HFFc6 (cell line): ENCODE measurements at regions not wholly inside any gene's neighbourhood (a gene's known extent, or its start where the extent isn't known, plus 50 kb on each side); places are given as distances from the start of the nearest gene placed in this dataset.

Experiments used
- DNase-seq: peaks from one replicate; pipeline ENCODE4 v3.0.0-alpha.2; 2018
- H3K27ac Mint-ChIP-seq: 2 replicates; pipeline ENCODE4 v1.8.0; 2020; ENCODE audit warnings: mild to moderate bottlenecking, mixed read lengths
- H3K27me3 Mint-ChIP-seq: 2 replicates; pipeline ENCODE4 v1.8.0; 2021; ENCODE audit warnings: mild to moderate bottlenecking, moderate library complexity, mixed read lengths; ENCODE audit not compliant: insufficient read depth
- H3K36me3 Mint-ChIP-seq: 2 replicates; pipeline ENCODE4 v1.8.0; 2021; ENCODE audit warnings: low read depth, mixed read lengths
- H3K4me1 Mint-ChIP-seq: 2 replicates; pipeline ENCODE4 v1.8.0; 2020; ENCODE audit warnings: low read depth, mixed read lengths
- H3K4me3 Mint-ChIP-seq: 2 replicates; pipeline ENCODE4 v1.8.0; 2020; ENCODE audit warnings: mild to moderate bottlenecking, moderate library complexity, mixed read lengths
- H3K9me3 Mint-ChIP-seq: 2 replicates; pipeline ENCODE4 v1.8.0; 2020; ENCODE audit warnings: mild to moderate bottlenecking, mixed read lengths
- CTCF ChIP-seq: fragments of 200-600 bp; sonication (generic); IDR thresholded peaks from 2 replicates; pipeline ENCODE4 v1.5.0; 2021; ENCODE audit warnings: antibody characterized with exemption, mild to moderate bottlenecking

- TF ChIP-seq CTCF, result no peak
- peaks cover 9% of the 10 kb centered on the region for H3K4me1 Mint-ChIP-seq
- no peaks in the 10 kb centered on the region for H3K36me3 Mint-ChIP-seq
- no peaks in the 10 kb centered on the region; the same call in none of the 2 replicates for H3K27me3 Mint-ChIP-seq
- no peak overlapping the region for H3K4me3 Mint-ChIP-seq
- DNase-seq, result no peak
- H3K9me3 Mint-ChIP-seq, result no peaks in the 10 kb centered on the region
- H3K27ac Mint-ChIP-seq, result no peak overlapping the region
Measured at GRCh38 chr17:72034000-72034399, 86.8 kb upstream of the SOX9 start.

- no peak overlapping the region for H3K27ac Mint-ChIP-seq
- DNase-seq, result no peak
- H3K4me3 Mint-ChIP-seq, result no peak overlapping the region
- TF ChIP-seq CTCF, result no peak
- no peaks in the 10 kb centered on the region for H3K36me3 Mint-ChIP-seq
- H3K27me3 Mint-ChIP-seq, result peaks cover 6% of the 10 kb centered on the region; the same call in 1 of the 2 replicates
- no peaks in the 10 kb centered on the region for H3K9me3 Mint-ChIP-seq
- no peaks in the 10 kb centered on the region for H3K4me1 Mint-ChIP-seq
Measured at GRCh38 chr17:72038427-72038826, 82.4 kb upstream of the SOX9 start.

- no peaks in the 10 kb centered on the region for H3K4me1 Mint-ChIP-seq
- H3K9me3 Mint-ChIP-seq, result no peaks in the 10 kb centered on the region; the same call in 1 of the 2 replicates
- TF ChIP-seq CTCF, result no peak
- no peaks in the 10 kb centered on the region for H3K36me3 Mint-ChIP-seq
- peaks cover 6% of the 10 kb centered on the region; the same call in 1 of the 2 replicates for H3K27me3 Mint-ChIP-seq
- no peak for DNase-seq
- H3K4me3 Mint-ChIP-seq, result no peak overlapping the region
- no peak overlapping the region for H3K27ac Mint-ChIP-seq
Measured at GRCh38 chr17:72039490-72039889, 81.3 kb upstream of the SOX9 start.

GRCh38 chr17:72046178-72046577 lies 74.6 kb upstream of the SOX9 start:
- peaks cover 6% of the 10 kb centered on the region; the same call in 1 of the 2 replicates for H3K9me3 Mint-ChIP-seq
- H3K27me3 Mint-ChIP-seq, result peaks cover 4% of the 10 kb centered on the region; the same call in 1 of the 2 replicates
- no peak overlapping the region for H3K27ac Mint-ChIP-seq
- no peak overlapping the region for H3K4me3 Mint-ChIP-seq
- H3K36me3 Mint-ChIP-seq, result no peaks in the 10 kb centered on the region
- DNase-seq, result no peak
- no peaks in the 10 kb centered on the region for H3K4me1 Mint-ChIP-seq
- TF ChIP-seq CTCF, result no peak

- no peaks in the 10 kb centered on the region for H3K4me1 Mint-ChIP-seq
- DNase-seq, result no peak
- H3K9me3 Mint-ChIP-seq, result peaks cover 6% of the 10 kb centered on the region; the same call in 1 of the 2 replicates
- no peak overlapping the region for H3K27ac Mint-ChIP-seq
- H3K36me3 Mint-ChIP-seq, result no peaks in the 10 kb centered on the region
- TF ChIP-seq CTCF, result no peak
- H3K4me3 Mint-ChIP-seq, result no peak overlapping the region
- peaks cover 2% of the 10 kb centered on the region; the same call in 1 of the 2 replicates for H3K27me3 Mint-ChIP-seq
Measured at GRCh38 chr17:72046643-72047612, 73.9 kb upstream of the SOX9 start.
